LNCAP (cell line): ENCODE measurements at regions not wholly inside any gene's neighbourhood (a gene's known extent, or its start where the extent isn't known, plus 50 kb on each side); places are given as distances from the start of the nearest gene placed in this dataset.
A peak's percentile ranks its signal among the peaks of the same experiment; 100 is the strongest.

Experiments
- CTCF ChIP-seq: fragments of 450-650 bp; IDR thresholded peaks from 2 replicates; pipeline ENCODE4 v1.5.1; 2017; ENCODE audit warnings: mild to moderate bottlenecking

GRCh38 chr4:161329852-161330251, 833.9 kb downstream of the FSTL5 start:
- TF ChIP-seq CTCF = no peak

- TF ChIP-seq CTCF = no peak
Observed at GRCh38 chr4:161321706-161322105, 842.1 kb downstream of the FSTL5 start.

GRCh38 chr4:161320377-161320776, 843.4 kb downstream of the FSTL5 start:
- TF ChIP-seq CTCF = peak; percentile 69

GRCh38 chr4:161317000-161317399, 846.8 kb downstream of the FSTL5 start:
- no peak for TF ChIP-seq CTCF

GRCh38 chr4:161314371-161314770, 849.4 kb downstream of the FSTL5 start:
- TF ChIP-seq CTCF = no peak

- no peak for TF ChIP-seq CTCF
Observed at GRCh38 chr4:161303551-161303950, 860.2 kb downstream of the FSTL5 start.

GRCh38 chr4:161291222-161291621, 872.6 kb downstream of the FSTL5 start:
- no peak for TF ChIP-seq CTCF

GRCh38 chr4:161287678-161288352, 876.0 kb downstream of the FSTL5 start:
- no peak for TF ChIP-seq CTCF
